ENCODE measurements at regions not wholly inside any gene's neighbourhood (a gene's known extent, or its start where the extent isn't known, plus 50 kb on each side); places are given as distances from the start of the nearest gene placed in this dataset.

DNA sequence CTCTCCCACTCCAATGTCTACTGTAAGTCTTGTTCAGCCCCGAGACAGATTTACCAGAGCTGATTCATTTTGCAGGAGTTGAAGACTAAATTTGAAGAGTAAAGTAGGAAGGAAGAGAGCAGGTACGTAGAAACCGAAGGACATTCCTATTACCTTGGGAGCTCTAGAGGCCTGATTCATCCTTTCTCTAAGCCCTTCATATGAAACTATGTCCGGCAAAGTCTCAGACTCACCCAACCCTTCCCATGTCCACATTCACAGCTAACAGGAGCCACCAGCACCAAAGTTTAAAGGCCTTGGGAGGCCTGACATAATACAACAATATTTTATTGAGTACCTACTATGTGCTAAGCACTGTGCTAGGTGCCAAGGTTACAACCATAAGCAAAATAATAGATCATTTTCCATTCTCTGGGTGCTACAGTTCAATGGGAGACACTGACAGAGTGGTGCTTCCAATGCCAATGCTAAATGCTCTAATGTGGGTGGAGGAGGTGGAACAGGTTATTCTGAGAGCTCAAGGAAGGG lies 86.6 kb downstream of the PHLDA1 start:
- TF ChIP-seq JUNB (CRISPR knock-in tag; conservative IDR thresholded peaks at IDR 0.05) (no peak), ZNF407 (IDR thresholded peaks at IDR 0.05; ENCODE audit: low read depth) (no peak), CHD7 (IDR thresholded peaks at IDR 0.05; ENCODE audit: low read depth, low read length) (no peak), SOX6 (IDR thresholded peaks at IDR 0.05) (no peak), RBBP5 (IDR thresholded peaks at IDR 0.05; ENCODE audit: borderline replicate concordance, insufficient read depth, low read length, poor library complexity, severe bottlenecking) (no peak), E2F4 (CRISPR knock-in tag; IDR thresholded peaks at IDR 0.05; ENCODE audit: low read depth) (no peak), EZH2 (IDR thresholded peaks at IDR 0.05; ENCODE audit: borderline replicate concordance, low read depth, low read length) (no peak), NR1H2 (CRISPR knock-in tag; IDR thresholded peaks at IDR 0.05) (no peak), ELF4 (CRISPR knock-in tag; IDR thresholded peaks at IDR 0.05) (no peak), GATAD2B (IDR thresholded peaks at IDR 0.05; ENCODE audit: borderline replicate concordance) (no peak), NR2C1 (IDR thresholded peaks at IDR 0.05) (no peak; the same call in 1 of the 2 replicates), NR2C1 (tag; IDR thresholded peaks at IDR 0.05) (no peak), SP1 (CRISPR knock-in tag; IDR thresholded peaks at IDR 0.05) (no peak)
